ENCODE measurements at regions not wholly inside any gene's neighbourhood (a gene's known extent, or its start where the extent isn't known, plus 50 kb on each side); places are given as distances from the start of the nearest gene placed in this dataset.

DNA sequence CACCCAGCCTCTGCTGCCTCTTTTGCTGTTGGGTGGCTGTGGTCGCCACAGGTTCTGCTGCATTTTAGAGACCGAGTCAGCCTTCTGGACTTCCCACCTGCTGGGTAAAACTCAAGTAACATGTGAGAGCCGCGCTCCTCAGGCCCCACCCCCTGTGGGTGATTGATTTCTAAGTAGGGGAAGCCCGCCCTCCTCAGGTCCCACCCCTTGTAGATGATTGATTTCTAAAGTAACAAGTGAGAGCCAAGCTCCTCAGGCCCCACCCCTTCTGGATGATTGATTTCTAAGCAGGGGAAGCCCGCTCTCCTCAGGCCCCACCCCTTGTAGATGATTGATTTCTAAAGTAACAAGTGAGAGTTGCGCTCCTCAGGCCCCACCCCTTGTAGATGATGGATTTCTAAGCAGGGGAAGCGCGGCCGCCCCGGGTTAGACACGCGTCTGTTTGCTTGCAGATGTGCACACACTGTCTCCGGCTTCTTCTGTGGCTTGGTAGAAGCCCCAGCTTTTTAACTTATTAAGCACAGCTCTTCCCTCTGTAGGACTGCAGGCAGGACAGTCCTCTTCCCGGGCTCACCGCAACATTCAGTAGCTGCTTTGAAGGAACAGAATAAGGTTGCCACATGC lies 83.4 kb downstream of the FAM43A start:
- DNase-seq = peak; percentile 96

DNA sequence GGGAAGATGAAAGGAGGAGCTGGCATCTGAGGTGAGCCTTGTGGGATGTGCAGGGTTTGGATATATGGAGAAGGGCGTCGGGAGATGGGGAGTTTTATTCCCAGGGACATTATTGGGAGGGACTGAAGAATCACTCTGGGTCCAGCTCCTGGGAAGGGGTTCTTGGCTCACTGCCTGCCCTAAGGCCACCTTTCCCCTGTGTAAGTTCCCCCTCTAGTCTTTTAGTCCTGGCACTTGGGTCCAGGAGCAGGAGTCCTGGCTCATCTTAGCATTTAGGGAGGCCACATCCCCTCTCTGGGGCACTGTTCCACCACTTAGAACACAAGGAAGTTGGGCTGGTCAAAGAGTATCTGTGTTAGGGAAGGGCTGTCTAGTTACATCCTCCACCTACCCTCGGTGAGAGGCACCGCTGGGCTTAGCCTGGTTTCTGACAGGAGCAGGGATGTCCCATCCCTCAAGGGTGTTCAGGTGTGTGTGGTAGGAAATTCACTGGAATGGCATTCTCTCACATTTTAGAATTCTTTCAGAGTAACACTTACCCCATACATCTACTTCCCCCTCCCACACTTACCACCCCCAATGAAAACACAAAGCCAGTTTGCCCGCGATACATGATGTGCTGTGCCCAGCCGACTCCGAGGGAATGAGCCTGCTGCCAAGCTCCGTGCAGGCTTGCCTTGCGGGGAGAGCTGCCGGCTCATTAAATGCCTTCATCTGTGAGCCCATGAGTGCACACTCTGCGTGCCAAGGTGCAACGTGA lies 86.7 kb downstream of the FAM43A start:
- DNase-seq = no peak

DNA sequence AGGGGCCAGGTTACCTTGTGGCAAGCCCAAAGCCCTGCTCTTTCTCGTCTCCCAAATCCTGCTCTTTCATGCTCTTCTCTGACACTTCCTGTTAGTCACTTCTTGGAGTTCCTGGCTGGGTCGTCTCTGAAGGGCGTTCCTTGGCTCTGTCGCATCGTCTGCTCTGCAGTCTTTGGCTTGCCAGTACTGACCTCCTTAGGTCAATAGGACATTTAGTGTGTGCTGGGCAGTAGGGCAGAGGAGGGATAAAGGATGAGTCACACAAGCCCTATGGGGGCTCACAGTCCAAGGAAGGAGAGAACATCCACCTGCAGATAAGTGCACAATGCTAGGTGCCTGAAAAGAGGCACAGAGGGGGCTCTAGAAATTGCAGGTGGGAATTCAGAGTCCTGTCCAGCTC lies 87.5 kb downstream of the FAM43A start:
- no peak for DNase-seq

DNA sequence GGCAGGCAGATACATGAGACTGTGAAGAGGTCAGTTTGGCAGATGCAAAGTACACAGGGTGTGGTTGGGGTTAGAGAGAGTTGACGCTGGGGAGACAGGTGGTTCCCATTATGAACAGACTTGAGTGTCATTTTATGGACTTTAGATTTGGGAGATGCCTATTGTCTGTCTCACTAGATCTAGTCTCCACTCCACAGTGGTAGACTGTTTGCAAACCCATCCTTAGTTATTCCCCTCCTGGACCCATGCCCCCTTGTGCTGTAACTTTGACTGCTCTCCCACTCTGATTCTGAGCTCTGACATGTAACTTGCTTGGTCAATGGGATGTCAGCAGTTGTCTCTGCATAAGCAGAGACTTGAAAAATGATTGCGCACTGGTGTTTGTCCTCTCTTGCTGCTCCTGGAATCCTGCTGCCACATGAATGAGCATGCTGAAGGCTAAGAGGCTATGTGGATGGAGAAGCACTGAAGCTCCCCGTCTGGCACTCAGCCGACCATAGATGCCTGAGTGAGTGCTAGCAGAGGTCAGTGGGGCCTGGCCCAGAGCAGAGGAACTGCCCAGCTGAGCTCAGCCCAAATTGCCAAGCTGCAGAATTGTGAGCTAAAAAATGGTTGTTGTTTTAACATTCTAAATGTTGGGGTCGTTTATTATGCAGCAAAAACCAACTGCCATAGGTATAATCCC lies 88.2 kb downstream of the FAM43A start:
- no peak for DNase-seq

DNA sequence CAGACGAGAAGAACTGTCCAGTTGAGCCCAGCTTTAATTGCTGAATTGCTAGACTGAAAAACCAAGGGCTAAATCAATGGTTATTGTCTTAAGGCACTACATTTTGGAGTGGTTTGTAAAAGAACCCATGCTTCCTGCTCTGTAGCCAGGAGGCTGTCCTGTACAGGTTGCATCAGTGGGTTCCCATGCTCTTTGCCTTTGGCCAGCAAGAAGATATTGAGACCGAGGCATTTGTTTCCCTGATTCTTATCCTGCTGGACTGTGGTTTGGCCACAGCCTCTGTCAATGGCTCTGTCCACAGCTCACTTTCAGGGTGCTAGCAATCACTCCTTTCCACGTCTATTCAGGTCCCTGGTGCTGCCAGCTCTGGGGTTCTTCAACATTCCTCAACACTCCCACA lies 89.6 kb downstream of the FAM43A start:
- DNase-seq = no peak

DNA sequence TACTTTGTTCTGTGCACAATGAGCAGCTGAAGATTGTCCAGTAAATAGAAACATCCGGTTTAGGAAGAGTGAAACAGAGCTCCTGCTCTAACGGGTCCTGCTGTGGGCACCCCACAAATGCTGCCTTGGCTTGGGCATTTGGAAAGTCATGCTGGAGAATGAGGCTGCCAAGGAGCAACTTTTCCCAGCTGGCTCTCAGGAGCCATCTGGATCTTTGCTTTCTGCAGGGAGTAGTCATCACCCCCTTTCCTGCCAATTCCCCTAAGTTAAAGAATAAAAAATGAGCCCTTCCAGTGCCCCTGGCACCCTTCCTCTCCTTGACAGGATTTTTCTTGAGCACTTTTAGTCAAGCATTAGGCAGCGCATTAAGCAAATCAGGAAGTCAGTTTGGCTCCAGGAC lies 90.0 kb downstream of the FAM43A start:
- DNase-seq = no peak

DNA sequence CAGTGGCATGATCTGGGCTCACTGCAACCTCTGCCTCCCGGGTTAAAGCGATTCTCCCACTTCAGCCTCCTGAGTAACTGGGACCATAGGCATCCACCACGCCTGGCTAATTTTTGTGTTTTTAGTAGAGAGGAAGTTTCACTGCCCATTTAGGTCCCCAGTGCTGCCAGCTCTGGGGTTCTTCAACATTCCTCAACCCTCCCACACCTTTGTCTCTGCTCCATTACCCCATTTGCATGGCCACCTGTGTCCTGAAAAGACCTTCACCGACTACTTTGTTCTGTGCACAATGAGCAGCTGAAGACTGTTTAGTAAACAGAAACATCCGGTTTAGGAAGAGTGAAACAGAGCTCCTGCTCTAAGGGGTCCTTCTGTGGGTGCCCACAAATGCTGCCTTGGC lies 92.0 kb downstream of the FAM43A start:
- no peak for DNase-seq

DNA sequence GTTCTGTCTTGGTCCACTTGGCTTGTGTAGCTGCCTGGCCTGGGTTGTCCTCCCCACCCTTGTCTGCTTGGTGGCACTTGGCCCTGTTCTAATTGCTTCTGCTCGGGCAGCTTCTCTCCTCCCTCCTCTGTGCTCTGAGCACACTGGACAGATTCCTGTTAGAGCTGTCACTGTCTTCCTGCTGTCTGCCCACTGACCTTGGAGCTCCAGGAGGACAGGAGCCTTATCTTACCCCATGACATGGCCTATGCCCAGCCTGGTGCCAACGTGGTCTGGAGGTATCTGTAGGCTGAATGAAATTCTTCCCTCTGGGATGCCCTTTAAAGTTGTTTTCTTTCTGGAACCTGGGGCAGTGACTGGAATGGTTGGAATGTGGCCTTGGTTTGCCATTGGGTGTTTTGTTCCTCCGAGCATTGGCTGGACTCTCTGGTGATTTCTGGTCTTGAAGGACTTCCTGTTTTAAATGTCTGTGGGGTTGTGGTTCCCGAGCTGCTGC lies 94.1 kb downstream of the FAM43A start:
- no peak for DNase-seq

DNA sequence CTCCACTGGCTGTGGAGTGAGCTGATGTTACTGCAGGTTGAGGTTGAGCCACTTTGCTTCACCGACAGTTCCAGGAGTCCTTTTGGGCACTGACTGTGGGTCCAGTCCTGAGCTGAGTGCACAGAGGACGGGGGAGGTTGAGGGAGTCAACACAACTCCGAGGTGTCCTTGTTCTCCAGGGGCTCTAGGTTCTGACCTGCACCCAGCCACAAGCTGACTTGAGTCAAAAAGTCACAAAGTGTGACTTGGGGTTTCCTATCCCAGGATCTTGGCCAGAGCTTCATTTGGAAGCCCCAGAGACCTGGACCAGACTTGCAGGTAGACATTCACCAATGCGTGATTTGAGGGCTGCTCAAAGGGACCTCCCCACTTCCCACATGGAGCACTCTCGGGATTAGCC lies 95.0 kb downstream of the FAM43A start:
- no peak for DNase-seq

DNA sequence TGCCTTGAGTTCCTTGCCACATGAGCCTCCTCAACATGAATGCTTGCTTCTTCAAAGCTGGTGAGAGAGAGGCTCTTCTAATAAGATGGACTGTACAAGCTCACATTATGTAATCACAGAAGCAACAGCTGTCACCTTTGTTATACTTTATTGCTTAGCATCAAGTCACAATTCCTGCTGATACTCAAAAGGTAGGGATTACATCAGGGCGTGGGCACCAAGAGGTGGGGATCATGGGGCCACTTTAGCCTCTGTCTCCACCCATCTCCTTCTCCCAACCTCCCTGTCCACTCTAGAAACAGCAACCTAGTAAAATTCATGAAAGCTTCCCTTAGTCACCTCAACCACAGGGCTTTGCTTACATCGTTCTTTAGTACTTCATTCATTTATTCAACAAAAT lies 95.9 kb downstream of the FAM43A start:
- DNase-seq = no peak

DNA sequence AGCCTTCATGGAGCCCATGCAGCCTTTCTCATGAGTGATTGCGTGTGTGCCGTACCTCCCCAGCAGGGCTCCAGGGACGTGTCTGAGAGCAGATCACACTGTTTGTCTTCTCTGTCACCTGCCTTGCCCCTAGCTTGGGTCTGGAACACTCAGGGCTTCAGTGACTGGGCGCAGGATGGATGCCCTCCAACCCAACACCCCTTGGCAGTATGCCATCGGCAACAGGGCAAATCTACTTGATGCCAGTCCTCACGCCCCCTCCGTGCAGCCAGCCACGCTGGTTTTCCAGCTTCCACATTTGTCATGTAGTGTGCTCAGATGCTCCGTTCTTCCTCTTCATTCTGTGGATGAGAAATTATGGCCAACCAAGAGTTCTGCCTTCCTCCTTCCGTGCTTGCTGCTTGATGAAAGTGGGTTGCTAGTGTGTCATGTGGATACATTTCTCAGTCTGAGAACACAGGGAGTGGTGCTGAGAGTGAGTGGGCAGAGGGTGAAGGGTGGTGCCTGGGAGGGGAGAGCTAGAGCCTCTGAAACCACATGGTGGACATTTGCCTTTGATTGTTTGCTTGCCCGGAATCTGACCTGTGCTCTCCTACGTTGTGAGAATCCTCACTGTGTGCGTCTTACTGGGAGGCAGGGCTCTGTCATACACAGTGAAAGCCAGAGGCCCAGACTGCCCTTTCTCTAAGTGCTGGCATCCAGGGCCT lies 97.2 kb downstream of the FAM43A start:
- no peak for DNase-seq

DNA sequence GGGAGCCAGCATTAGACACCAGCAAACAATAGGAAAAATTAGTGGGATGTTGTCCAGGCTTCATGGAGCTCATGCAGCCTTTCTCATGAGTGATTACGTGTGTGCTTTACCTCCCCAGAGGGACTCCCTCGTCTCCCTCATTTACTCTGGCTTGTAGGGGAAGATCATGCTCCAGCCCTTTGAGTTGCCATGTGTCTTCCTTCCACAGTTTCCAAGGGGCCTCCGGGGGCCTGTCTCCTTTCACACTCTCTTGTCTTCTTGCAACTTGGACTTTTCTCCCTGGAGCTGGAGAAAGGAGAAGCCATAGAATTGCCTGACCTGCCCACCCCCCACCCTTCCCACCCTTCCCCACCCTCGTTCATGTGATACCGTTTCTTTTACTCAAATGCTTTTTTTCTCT lies 98.7 kb downstream of the FAM43A start:
- no peak for DNase-seq

DNA sequence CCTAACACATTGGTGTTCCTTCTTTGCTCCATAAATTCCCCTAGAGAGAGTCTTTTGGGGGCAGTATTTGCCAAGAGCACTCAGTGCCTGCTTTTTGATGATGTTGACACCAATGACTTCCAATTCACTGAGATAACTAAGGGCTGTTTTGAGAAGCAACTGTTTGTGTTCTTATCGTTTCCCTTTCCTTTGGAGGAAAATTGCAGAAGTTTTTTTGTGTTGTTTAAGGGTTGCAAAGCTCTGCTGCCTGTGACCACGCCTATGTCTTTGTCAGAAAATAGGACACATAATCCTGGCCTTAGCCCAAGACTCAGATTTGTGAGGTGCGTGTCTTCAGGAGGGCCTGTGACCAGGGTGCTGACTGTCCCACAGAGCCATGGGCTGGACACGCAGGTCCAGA lies 99.6 kb downstream of the FAM43A start:
- no peak for DNase-seq

DNA sequence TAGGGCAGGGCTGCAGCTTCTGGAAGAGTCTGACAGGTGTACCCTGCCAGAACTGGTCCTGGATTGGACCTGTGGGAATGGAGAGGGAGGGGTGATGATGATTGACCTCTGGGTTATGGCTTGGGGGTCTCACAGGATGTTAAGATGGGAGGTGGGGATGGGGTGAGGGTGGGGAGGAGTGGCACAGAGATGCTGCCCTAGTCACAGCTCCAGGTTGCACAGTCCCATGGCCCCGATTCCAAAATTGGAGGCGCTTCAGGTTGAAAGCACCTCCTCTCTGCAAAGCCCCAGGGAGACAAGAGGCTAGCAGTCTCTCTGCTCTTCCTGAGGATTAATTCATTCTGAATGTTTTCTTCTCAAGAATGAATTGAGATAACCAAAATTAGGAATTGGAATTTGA lies 101.4 kb downstream of the FAM43A start:
- no peak for DNase-seq

DNA sequence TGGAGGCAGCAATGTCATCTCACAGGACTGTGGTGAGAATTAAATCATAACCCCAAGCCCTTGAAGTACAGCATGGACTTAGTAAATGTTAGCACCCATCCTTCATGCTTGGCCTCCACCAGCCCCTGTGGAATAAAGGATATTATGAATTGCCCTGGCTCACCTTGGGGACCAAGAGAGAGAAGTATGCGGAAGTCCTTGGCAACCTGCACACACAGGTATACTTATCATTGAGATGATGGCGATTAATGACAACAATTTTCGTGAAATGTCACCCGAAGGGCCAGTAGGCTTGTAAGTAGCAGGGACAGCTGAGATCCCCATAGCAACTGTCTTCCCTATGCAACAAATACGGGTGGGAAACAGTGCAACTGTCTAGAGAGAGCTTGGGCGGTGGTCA lies 102.0 kb downstream of the FAM43A start:
- DNase-seq = no peak

DNA sequence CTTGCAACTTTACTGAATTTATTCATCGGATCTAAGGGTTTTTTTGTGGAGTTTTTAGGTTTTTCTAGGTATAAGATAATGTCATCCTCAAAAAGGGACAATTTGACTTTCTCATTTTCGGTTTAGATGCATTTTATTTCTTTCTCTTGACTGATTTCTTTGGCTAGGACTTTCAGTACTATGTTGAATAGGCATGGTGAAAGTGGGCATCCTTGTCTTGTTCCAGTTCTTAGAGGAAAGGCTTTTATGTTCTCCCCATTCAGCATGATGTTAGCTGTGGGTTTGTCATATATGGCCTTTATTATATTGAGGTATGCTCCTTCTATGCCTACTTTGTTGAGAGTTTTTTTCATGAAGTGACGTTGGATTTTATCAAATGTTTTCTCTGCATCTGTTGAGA lies 106.7 kb downstream of the FAM43A start:
- DNase-seq = no peak

DNA sequence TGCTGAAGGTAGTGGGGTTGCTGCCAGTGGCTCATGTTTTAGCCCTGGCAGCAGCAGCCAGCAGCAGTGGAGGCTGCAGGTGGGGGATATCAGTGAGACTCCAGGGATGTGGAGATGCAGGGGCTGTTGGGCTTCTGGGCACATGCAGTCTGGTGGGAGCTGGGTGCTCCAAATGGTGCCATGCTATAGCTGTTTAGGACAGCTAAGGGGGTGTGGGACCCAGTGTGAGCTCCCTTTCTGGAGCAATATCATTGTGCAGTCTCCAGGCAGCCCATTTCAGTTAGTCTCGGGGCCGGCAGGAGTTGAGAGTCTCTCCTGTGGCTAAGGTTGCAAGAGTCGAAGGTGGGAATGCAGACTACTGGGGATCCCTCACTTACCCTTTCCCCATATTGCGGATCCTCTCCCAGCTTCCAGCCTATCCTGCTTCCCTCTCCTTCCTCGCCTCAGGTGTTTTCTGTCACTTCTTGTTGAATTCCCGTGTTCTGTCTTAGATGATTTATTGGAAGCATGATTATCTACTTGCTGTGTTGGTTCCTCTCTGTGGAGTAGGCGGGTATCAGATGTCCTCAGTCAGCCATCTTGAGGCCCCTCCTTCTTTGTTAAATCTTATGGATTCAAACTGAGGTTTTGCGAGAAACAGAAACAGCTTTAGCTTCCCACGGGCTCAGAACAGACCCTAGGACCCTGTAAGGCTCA lies 112.0 kb downstream of the FAM43A start:
- peak; percentile 40 for DNase-seq

DNA sequence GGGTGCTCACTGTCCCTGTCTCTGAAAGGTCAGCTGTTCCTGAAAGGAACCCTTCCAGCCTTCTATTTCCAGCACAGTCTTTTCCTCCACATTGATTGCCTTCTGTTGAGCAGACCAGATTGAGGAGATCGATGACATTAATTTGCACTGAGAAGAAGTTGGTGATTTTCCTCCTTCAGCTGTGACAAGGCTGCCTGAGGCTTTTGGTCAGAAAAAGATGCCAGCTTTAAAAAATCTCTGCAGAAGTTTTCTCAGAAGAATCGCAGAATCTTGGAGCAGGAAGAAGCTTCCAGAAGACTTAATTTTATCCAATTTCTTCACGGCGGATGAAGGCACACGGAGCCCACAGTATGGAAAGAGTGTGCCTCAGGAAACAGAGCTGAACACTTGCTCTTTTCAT lies 112.8 kb downstream of the FAM43A start:
- no peak for DNase-seq

DNA sequence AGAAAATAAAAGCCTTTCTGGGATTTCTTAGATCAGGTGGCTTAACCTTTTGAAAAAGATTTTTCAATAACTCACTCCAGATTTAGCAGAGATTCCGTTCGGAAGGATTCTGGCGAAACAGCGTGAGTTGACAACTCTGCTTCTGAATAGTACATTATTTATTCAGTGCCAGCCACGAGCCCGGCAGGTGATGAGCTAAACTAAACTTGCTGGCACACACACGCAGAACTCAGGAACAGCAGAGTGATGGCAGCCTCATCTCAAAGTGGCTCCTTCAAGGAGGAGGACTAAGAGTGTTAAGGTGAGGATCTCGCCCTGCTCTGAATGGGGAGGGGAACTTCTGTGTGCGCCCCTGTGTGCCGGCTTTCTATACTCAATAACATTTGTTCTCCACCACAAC lies 114.3 kb downstream of the FAM43A start:
- DNase-seq = no peak

DNA sequence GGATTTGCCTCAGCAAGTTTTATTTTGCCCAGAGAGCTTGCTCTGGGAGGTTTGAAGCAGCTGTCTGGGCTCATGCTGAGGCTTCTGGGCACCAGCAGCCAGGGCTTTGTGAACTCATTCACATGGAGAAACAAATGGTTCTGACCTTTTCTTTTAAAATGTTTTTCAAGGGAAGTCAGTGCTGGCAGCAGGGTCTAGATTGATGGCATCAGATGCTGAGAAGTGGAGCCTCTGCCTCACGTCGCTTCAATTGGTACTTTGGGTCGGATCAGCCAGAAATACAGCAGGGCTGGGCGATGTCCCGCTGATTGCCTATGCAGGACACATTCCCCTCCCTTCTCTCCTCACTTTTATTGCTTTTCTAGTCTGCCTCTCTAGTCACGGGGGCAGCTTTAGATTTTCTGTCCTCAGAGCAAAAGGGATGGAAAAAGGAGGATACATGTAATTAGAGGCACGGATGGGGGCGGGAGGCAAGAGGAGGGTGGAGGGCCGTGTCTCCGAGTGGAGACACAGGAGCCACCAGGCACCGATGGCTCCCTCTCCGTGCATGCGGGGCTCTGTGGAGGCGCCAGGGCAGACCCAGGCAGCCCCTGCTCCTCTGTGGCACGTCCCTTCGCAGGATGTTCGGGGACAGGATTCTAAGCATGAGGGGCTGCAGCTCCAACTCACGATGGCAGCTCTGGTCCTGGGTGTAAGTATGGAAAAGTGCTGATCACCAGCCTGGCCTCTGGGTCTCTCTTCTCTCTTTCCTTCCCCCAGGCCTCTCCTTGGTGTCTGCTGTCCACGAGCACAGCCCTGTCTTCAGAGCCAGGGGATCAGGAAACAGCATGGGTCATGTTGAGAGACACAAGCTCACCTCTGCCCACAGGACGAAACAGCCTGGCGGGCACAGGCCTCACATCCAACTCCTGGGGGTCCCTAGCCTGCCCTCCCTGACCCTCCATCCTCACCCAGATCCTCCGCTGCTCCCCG lies 116.1 kb downstream of the FAM43A start:
- DNase-seq = peak; percentile 35

DNA sequence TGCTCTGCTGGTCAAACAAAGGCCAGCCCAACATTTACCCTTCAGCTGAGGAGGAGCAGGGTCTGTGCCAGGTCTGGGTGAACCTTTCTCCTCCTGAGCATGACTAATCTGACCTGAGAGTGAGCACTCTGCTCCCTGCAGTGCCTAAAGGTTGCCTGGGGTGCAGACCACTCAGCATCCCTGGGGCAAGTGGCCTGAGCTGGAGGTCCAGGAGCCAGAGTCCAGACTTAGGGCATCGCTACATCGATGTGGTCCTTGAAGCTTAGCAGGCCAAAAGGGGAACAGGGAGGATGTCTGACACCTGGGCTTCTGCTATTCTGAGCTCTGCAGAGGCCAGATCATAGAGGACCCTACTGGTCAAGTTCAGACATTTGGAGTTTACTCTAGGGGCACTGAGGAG lies 119.1 kb downstream of the FAM43A start:
- no peak for DNase-seq

Measured in renal pelvis (tissue), 1 donor.